HepG2 (cell line): ENCODE measurements at regions not wholly inside any gene's neighbourhood (a gene's known extent, or its start where the extent isn't known, plus 50 kb on each side); places are given as distances from the start of the nearest gene placed in this dataset.

ENCODE experiments used
- ATAC-seq: fragments of 200-7000 bp; cut with Tn5 transposase; 3 replicates; pipeline ENCODE4 v1.9.1; 2020; ENCODE audit warnings: mild to moderate bottlenecking, moderate library complexity
- BruUV-seq: library from RNA; stranded (reverse); fragments of 400-500 nt; replicated peaks from 2 replicates; lab custom pipeline; 2021; lab: Mats Ljungman, UMichigan
- CTCF ChIA-PET: fragments of 300-600 bp; formaldehyde crosslinking; extraction: SDS; loops from one replicate; lab custom pipeline; 2021; ENCODE audit warnings: low total read pairs, inconsistent platforms, low intra/inter-chr PET ratio; lab: Yijun Ruan, JAX
- POLR2A ChIA-PET: fragments of 350-600 bp; sonication (Branson Sonifier 250); formaldehyde crosslinking; loops from one replicate; lab custom pipeline; 2020; ENCODE audit warnings: antibody characterized with exemption, inconsistent platforms; lab: Yijun Ruan, JAX
- DNase-seq: peaks from one replicate; pipeline ENCODE4 v3.0.0-alpha.2; 2015; ENCODE audit warnings: low spot score
- FAIRE-seq: peaks from 3 replicates; lab custom pipeline; 2011; peaks lifted over from hg19 to GRCh38; lab: Jason Lieb, UNC
- H2AFZ ChIP-seq: one replicate; pipeline ENCODE4 v1.6.1; 2011; ENCODE audit warnings: low read length, inconsistent platforms
- H3K27ac ChIP-seq: fragments of 300-600 bp; 3 replicates; pipeline ENCODE4 v1.8.0; 2011; ENCODE audit warnings: mixed run types, mild to moderate bottlenecking, mixed read lengths, low read length, inconsistent platforms; ENCODE audit not compliant: insufficient read depth; ENCODE audit errors: extremely low read length
- H3K27me3 ChIP-seq, 2 experiments: fragments of 200-600 bp in 1 of 2; 2 replicates in 1 of 2; 3 replicates in 1 of 2; pipeline versions ENCODE4 v1.6.0 to v1.8.0; 2011; ENCODE audit warnings: low read length in 2 of 2, mild to moderate bottlenecking in 2 of 2, moderate library complexity in 2 of 2, inconsistent platforms in 1 of 2; ENCODE audit not compliant: insufficient read depth in 2 of 2, control insufficient read depth in 1 of 2
- H3K36me3 ChIP-seq, 2 experiments: fragments of 200-600 bp in 1 of 2; replicated peaks in 1 of 2; 2 replicates in 1 of 2; 3 replicates in 1 of 2; pipeline versions ENCODE4 v1.5.1 to v1.8.0; 2011; ENCODE audit warnings: low read length in 2 of 2, inconsistent platforms in 1 of 2; ENCODE audit not compliant: insufficient read depth in 2 of 2, control insufficient read depth in 1 of 2
- H3K4me1 ChIP-seq: 2 replicates; pipeline ENCODE4 v1.5.1; 2012; ENCODE audit warnings: low read length, inconsistent platforms; ENCODE audit not compliant: insufficient read depth
- H3K4me2 ChIP-seq: 2 replicates; pipeline ENCODE4 v1.6.0; 2011; ENCODE audit warnings: low read depth, low read length, inconsistent platforms
- H3K4me3 ChIP-seq, 3 experiments: fragments of 200-600 bp in 1 of 3; sonication (generic), shearing (Covaris generic) in 1 of 3; replicated peaks in 1 of 3; 2 replicates each; pipeline ENCODE4 v1.5.1; 2011 to 2016; ENCODE audit warnings: low read length in 3 of 3, inconsistent platforms in 2 of 3, low read depth in 2 of 3, mild to moderate bottlenecking in 2 of 3, control low read depth in 1 of 3, mixed read lengths in 1 of 3; ENCODE audit not compliant: insufficient read depth in 1 of 3
- H3K79me2 ChIP-seq: one replicate; pipeline ENCODE4 v1.6.1; 2011; ENCODE audit warnings: low read length, inconsistent platforms; ENCODE audit not compliant: insufficient read depth
- H3K9ac ChIP-seq: 2 replicates; pipeline ENCODE4 v1.6.0; 2011; ENCODE audit warnings: mild to moderate bottlenecking, low read depth, low read length, inconsistent platforms; ENCODE audit not compliant: insufficient read depth
- H3K9me3 ChIP-seq: 2 replicates; pipeline ENCODE4 v1.5.1; 2012; ENCODE audit warnings: mild to moderate bottlenecking, low read length
- H4K20me1 ChIP-seq: 2 replicates; pipeline ENCODE4 v1.6.0; 2011; ENCODE audit warnings: inconsistent platforms, mild to moderate bottlenecking, low read length, moderate library complexity; ENCODE audit not compliant: insufficient read depth
- KDM5B ChIP-seq: sonication (generic); formaldehyde crosslinking; IDR thresholded peaks from 2 replicates; pipeline ENCODE4 v1.4.0; 2020; ENCODE audit warnings: missing genetic modification reagents, mild to moderate bottlenecking, borderline replicate concordance
- MAFF ChIP-seq: IDR thresholded peaks from 2 replicates; pipeline ENCODE4 v1.6.1; 2011; ENCODE audit warnings: low read depth, low read length, improper control_type of control experiment
- MAFK ChIP-seq, 2 experiments: IDR thresholded peaks in 1 of 2; conservative IDR thresholded peaks in 1 of 2; 2 replicates each; pipeline ENCODE4 v1.6.1; 2011; ENCODE audit warnings: improper control_type of control experiment in 2 of 2, low read length in 2 of 2
- MXD1 ChIP-seq: sonication (generic); formaldehyde crosslinking; IDR thresholded peaks from 2 replicates; pipeline ENCODE4 v1.4.0; 2020; ENCODE audit warnings: mild to moderate bottlenecking, missing genetic modification reagents
- ZBTB14 ChIP-seq: sonication (generic); formaldehyde crosslinking; IDR thresholded peaks from 2 replicates; pipeline ENCODE4 v1.4.0; 2020; ENCODE audit warnings: missing genetic modification reagents
- ZBTB38 ChIP-seq: sonication (generic); formaldehyde crosslinking; IDR thresholded peaks from 2 replicates; pipeline ENCODE4 v1.5.1; 2020; ENCODE audit warnings: mild to moderate bottlenecking, missing genetic modification reagents
- WGBS: methylation state at CpG from one replicate; pipeline ENCODE4 v1.1.6; 2017; ENCODE audit warnings: low lambda C conversion rate; 5-methylcytosine and 5-hydroxymethylcytosine counted together
- in situ Hi-C: cut with HindIII; loops from 2 replicates; pipeline ENCODE4 v1.10.0; 2017; ENCODE audit warnings: low pct_unique_long_range_greater_than_20kb; ENCODE audit not compliant: extremely low pct_ligation_motif_present
- intact Hi-C: fragments of 100-400 bp; cut with micrococcal nuclease; formaldehyde crosslinking; loops from one replicate; pipeline ENCODE4 v1.10.0; 2022; ENCODE audit not compliant: unreplicated experiment

GRCh38 chr4:122542411-122543236, 78.2 kb downstream of the IL21 start:
- H3K9ac ChIP-seq: no peak overlapping the region
- no peaks in the 10 kb centered on the region for H3K9me3 ChIP-seq
- TF ChIP-seq MAFK (conservative IDR thresholded peaks at IDR 0.05 in 1 of 2, IDR thresholded peaks at IDR 0.05 in 1 of 2; ENCODE audit: low read length in 2 of 2): peak; percentile 42 to 75; a peak in 3 of 4 replicates
- TF ChIP-seq ZBTB14 (CRISPR knock-in tag): no peak
- peak; percentile 53 for TF ChIP-seq MAFF
- DNase-seq (no peak), FAIRE-seq (no peak), ATAC-seq (no peak)
- H3K79me2 ChIP-seq: no peaks in the 10 kb centered on the region
- H4K20me1 ChIP-seq: no peaks in the 10 kb centered on the region
- no peak overlapping the region for H2AFZ ChIP-seq
- 16% methylated on average over 3 of the region's 3 CpGs for WGBS
- H3K4me2 ChIP-seq: no peak overlapping the region
- in situ Hi-C loops (no loop called here), intact Hi-C loops (no loop called here)
- no TSS peak for BruUV-seq
- ChIA-PET CTCF (no interaction called here), POLR2A (no interaction called here)
- no peaks in the 10 kb centered on the region; a peak in 1 of 5 replicates for H3K27me3 ChIP-seq
- H3K36me3 ChIP-seq: no peaks in the 10 kb centered on the region
- no peak overlapping the region for H3K4me3 ChIP-seq
- no peak overlapping the region for H3K27ac ChIP-seq
- H3K4me1 ChIP-seq: no peaks in the 10 kb centered on the region

GRCh38 chr4:122541996-122542395, 78.9 kb downstream of the IL21 start:
- BruUV-seq: no TSS peak
- 53% methylated on average over 3 of the region's 3 CpGs for WGBS
- no peak for ATAC-seq
- no peak for FAIRE-seq
- Histone ChIP-seq H3K79me2 (no peaks in the 10 kb centered on the region), H3K27me3 (no peaks in the 10 kb centered on the region), H2AFZ (no peak overlapping the region), H3K4me1 (no peaks in the 10 kb centered on the region), H3K9me3 (no peaks in the 10 kb centered on the region), H4K20me1 (no peaks in the 10 kb centered on the region), H3K9ac (no peak overlapping the region), H3K36me3 (no peaks in the 10 kb centered on the region), H3K4me2 (no peak overlapping the region), H3K4me3 (no peak overlapping the region), H3K27ac (no peak overlapping the region)
- no peak for DNase-seq
- TF ChIP-seq MXD1 (CRISPR knock-in tag) (no peak), ZBTB38 (no peak), KDM5B (CRISPR knock-in tag) (no peak), MAFF (no peak)
- CTCF ChIA-PET: no interaction called here
- POLR2A ChIA-PET: no interaction called here
- in situ Hi-C loops: no loop called here
- intact Hi-C loops: no loop called here
